Thymus (tissue), 11 donors: ENCODE measurements at regions not wholly inside any gene's neighbourhood (a gene's known extent, or its start where the extent isn't known, plus 50 kb on each side); places are given as distances from the start of the nearest gene placed in this dataset.
"Not testable (repeated sequence)": the region's sequence is repeated elsewhere in the genome, so short reads cannot be mapped to it uniquely, and the experiment has no call there.

Experiments
- DNase-seq, 9 donors: peaks; one replicate each; pipeline ENCODE4 v3.0.0-alpha.2; 2013; ENCODE audit warnings: low spot score in 9 of 9, low read depth in 6 of 9, missing footprints in 1 of 9
- H3K27ac ChIP-seq, 2 donors: one replicate each; pipeline ENCODE4 v1.5.1; 2013; ENCODE audit warnings: control low read depth in 1 of 2, low read depth in 1 of 2, low read length in 1 of 2, mild to moderate bottlenecking in 1 of 2, moderate library complexity in 1 of 2
- H3K27me3 ChIP-seq, 2 donors: one replicate each; pipeline ENCODE4 v1.5.1; 2013; ENCODE audit warnings: low read length in 1 of 2; ENCODE audit not compliant: control insufficient read depth in 2 of 2, insufficient read depth in 1 of 2
- H3K36me3 ChIP-seq, 2 donors: one replicate each; pipeline ENCODE4 v1.5.1; 2013; ENCODE audit warnings: low read length in 1 of 2, mild to moderate bottlenecking in 1 of 2, moderate library complexity in 1 of 2; ENCODE audit not compliant: control insufficient read depth in 2 of 2, insufficient read depth in 2 of 2
- H3K4me1 ChIP-seq, 2 donors: one replicate each; pipeline ENCODE4 v1.5.1; 2013; ENCODE audit warnings: low read length in 2 of 2; ENCODE audit not compliant: control insufficient read depth in 2 of 2, insufficient read depth in 2 of 2
- H3K4me3 ChIP-seq, 2 donors: one replicate each; pipeline ENCODE4 v1.5.1; 2013; ENCODE audit warnings: low read length in 2 of 2, control low read depth in 1 of 2, mild to moderate bottlenecking in 1 of 2
- H3K9me3 ChIP-seq, 2 donors: one replicate each; pipeline ENCODE4 v1.5.1; 2013; ENCODE audit warnings: low read length in 1 of 2, mild to moderate bottlenecking in 1 of 2; ENCODE audit not compliant: control insufficient read depth in 2 of 2, insufficient read depth in 1 of 2
- WGBS: extraction: QIAGEN DNeasy Blood & Tissue Kit; methylation state at CpG from one replicate; pipeline ENCODE4 v1.1.7; 2013; 5-methylcytosine and 5-hydroxymethylcytosine counted together
- donor health status: healthy.

DNA sequence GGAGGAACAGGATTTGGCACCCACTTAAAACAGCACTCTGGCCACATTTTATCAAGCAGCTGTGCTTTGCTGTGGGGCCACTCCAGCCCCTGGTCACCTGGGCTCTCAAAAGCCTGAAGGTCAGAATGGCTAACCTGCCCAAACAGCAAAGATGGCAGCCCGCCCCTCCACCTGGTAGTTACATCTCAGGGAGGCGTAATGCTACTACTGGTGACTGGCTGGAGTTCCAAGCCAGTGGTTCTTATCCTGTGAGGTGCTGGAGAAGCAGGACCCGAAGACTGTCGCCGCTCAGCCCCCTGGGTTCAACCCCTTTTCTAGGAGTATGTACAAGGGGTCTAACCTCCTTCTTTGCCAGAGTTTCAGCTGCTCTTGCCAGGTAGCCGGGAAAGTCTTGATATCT, 467.4 kb upstream of the FOXG1 start:
- no peak overlapping the region for H3K27ac ChIP-seq
- WGBS: 96% methylated on average over 6 of the region's 6 CpGs
- no peaks in the 10 kb centered on the region for H3K36me3 ChIP-seq
- no peak for DNase-seq
- no peaks in the 10 kb centered on the region for H3K4me1 ChIP-seq
- peaks cover 0 to 7% of the 10 kb centered on the region in 2 donors for H3K9me3 ChIP-seq
- H3K27me3 ChIP-seq: no peaks in the 10 kb centered on the region
- H3K4me3 ChIP-seq: no peak overlapping the region

DNA sequence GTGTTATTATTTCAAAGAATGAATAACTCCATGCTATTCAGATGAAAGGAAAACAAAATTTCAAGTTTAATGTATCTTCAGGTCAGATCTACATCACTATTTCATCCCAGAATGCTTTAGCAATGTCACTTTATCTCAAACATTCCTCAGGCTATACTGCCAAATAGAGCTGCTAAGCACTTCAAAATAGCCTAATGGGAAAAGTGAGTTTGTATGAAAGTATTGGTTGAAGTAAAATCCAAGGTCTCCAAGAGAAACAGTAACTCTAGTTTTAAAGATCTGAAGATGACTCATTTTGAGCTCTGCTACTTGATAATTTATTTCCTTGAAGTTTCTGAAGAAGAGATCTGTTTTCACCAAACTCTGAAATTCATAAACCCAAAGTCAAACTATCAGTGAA, 466.2 kb upstream of the FOXG1 start:
- Histone ChIP-seq H3K4me3 (no peak overlapping the region), H3K9me3 (peaks cover 0 to 7% of the 10 kb centered on the region in 2 donors), H3K36me3 (no peaks in the 10 kb centered on the region), H3K27ac (no peak overlapping the region), H3K27me3 (no peaks in the 10 kb centered on the region), H3K4me1 (no peaks in the 10 kb centered on the region)
- DNase-seq: no peak

DNA sequence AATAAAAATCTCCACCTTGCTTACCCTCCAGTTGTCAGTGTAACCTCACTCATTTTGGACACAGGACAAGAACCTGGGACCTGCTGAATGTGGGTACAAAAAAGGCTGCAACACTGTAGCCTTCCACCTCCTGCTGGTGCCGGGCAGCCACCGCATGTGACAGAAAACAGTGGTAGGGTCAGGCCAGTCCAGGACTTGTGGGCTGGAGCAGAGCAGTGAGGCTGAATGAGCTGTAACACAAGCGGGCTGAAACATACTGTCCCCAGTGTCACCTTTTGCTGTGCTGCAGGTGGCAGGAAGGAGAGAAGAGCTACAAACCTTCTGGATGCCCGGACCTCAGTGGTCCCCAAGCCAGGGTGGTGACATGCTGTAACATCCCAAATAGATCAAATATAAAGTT, 465.4 kb upstream of the FOXG1 start:
- no peaks in the 10 kb centered on the region for H3K36me3 ChIP-seq
- peaks cover 0 to 7% of the 10 kb centered on the region in 2 donors for H3K9me3 ChIP-seq
- H3K27ac ChIP-seq: no peak overlapping the region
- no peak for DNase-seq
- no peaks in the 10 kb centered on the region for H3K27me3 ChIP-seq
- WGBS: 95% methylated on average over 4 of the region's 4 CpGs
- no peak overlapping the region for H3K4me3 ChIP-seq
- H3K4me1 ChIP-seq: no peaks in the 10 kb centered on the region

- no peaks in the 10 kb centered on the region for H3K36me3 ChIP-seq
- no peaks in the 10 kb centered on the region for H3K4me1 ChIP-seq
- H3K27ac ChIP-seq: no peak overlapping the region
- H3K9me3 ChIP-seq: peaks cover 0 to 7% of the 10 kb centered on the region in 2 donors
- no peaks in the 10 kb centered on the region for H3K27me3 ChIP-seq
- no peak overlapping the region for H3K4me3 ChIP-seq
- WGBS: 76% methylated on average over 1 of the region's 1 CpG
- no peak for DNase-seq
These were observed 463.3 kb upstream of the FOXG1 start for GRCh38 chr14:28303248-28303647.

DNA sequence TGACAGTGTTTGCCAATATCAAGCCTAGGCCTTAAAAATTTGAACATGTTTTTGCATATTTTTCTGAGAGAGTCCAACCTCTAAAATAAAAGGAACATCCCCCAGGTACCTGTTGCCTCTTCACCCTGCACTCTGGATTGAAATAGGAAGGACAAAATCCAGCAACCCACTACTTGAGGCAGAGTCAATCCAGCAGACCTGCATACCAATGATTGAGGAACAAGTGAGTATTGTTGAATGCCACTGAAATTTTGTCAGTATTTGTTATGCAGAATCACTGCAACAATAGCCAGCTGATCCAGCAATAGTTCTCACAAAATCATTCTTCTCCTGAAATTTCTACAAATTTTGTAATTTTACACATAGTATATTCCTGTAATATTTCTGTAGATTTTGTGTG, 460.6 kb upstream of the FOXG1 start:
- H3K4me1 ChIP-seq: no peaks in the 10 kb centered on the region
- H3K27me3 ChIP-seq: no peaks in the 10 kb centered on the region
- H3K9me3 ChIP-seq: peaks cover 0 to 5% of the 10 kb centered on the region in 2 donors
- H3K36me3 ChIP-seq: no peaks in the 10 kb centered on the region
- no peak for DNase-seq
- H3K27ac ChIP-seq: no peak overlapping the region
- H3K4me3 ChIP-seq: no peak overlapping the region

DNA sequence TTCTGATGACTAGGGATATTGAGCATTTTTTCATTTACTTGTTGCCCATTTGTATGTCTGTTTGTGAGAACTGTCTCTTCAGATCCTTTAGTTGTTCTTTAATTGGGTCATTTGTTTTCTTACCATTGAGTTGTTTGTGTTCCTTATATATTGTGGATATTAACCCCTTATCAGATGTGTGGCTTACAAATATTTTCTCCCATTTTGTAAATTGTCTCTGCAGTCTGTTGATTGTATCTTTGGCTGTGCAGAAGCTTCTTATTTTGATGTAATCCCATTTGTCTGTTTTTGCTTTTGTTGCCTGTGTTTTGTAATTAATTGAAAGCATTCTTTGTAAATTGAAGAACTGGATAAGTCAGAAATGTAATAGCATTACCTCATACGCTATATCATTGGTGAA, 459.1 kb upstream of the FOXG1 start:
- DNase-seq: no peak
- H3K27ac ChIP-seq: no peak overlapping the region
- no peaks in the 10 kb centered on the region for H3K36me3 ChIP-seq
- 85% methylated on average over 1 of the region's 1 CpG for WGBS
- H3K4me1 ChIP-seq: no peaks in the 10 kb centered on the region
- H3K9me3 ChIP-seq: no peaks in the 10 kb centered on the region
- no peak overlapping the region for H3K4me3 ChIP-seq
- no peaks in the 10 kb centered on the region for H3K27me3 ChIP-seq

GRCh38 chr14:28308734-28309133, 457.9 kb upstream of the FOXG1 start:
- WGBS: 97% methylated on average over 2 of the region's 2 CpGs
- no peak overlapping the region for H3K27ac ChIP-seq

DNA sequence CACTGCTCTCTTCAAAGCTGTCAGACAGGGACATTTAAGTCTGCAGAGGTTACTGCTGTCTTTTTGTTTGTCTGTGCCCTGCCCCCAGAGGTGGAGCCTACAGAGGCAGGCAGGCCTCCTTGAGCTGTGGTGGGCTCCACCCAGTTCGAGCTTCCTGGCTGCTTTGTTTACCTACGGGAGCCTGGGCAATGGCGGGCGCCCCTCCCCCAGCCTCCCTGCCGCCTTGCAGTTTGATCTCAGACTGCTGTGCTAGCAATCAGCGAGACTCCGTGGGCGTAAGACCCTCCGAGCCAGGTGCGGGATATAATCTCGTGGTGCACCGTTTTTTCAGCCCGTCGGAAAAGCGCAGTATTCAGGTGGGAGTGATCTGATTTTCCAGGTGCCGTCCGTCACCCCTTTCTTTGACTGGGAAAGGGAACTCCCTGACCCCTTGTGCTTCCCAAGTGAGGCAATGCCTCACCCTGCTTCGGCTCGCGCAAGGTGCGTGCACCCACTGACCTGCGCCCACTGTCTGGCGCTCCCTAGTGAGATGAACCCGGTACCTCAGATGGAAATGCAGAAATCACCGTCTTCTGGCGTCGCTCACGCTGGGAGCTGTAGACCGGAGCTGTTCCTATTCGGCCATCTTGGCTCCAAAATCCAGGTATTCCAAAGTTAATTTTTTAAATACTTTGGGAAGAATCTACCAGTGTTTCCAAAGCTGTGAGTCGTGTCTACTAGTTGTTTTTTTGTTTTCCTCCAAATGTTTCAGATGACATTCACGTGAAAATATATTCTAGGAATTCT, 448.5 kb upstream of the FOXG1 start:
- H3K27me3 ChIP-seq, H3K27ac ChIP-seq, H3K36me3 ChIP-seq, H3K4me1 ChIP-seq, H3K9me3 ChIP-seq, DNase-seq, H3K4me3 ChIP-seq: not testable (repeated sequence)
- WGBS: 95% methylated on average over 32 of the region's 32 CpGs

More at GRCh38 chr14:28308734-28309133, 457.9 kb upstream of the FOXG1 start:
- no peaks in the 10 kb centered on the region for H3K27me3 ChIP-seq
- no peaks in the 10 kb centered on the region for H3K9me3 ChIP-seq
- H3K4me3 ChIP-seq: no peak overlapping the region
- no peaks in the 10 kb centered on the region for H3K36me3 ChIP-seq
- DNase-seq: no peak
- no peaks in the 10 kb centered on the region for H3K4me1 ChIP-seq

GRCh38 chr14:28321475-28322244, 444.9 kb upstream of the FOXG1 start:
- no peak for DNase-seq
- no peaks in the 10 kb centered on the region for H3K36me3 ChIP-seq
- 79% methylated on average over 3 of the region's 3 CpGs for WGBS

More at GRCh38 chr14:28321475-28322244, 444.9 kb upstream of the FOXG1 start:
- H3K9me3 ChIP-seq: no peaks in the 10 kb centered on the region
- no peak overlapping the region for H3K27ac ChIP-seq
- no peaks in the 10 kb centered on the region for H3K27me3 ChIP-seq
- H3K4me1 ChIP-seq: no peaks in the 10 kb centered on the region
- no peak overlapping the region for H3K4me3 ChIP-seq
